Tibial nerve (tissue), 4 donors: ENCODE measurements at regions not wholly inside any gene's neighbourhood (a gene's known extent, or its start where the extent isn't known, plus 50 kb on each side); places are given as distances from the start of the nearest gene placed in this dataset.

Source experiments
- DNase-seq, 2 donors: peaks; one replicate each; pipeline ENCODE4 v3.0.0-alpha.2; 2019; ENCODE audit warnings: low spot score in 2 of 2
- H3K27ac ChIP-seq, 4 donors: fragments of 200-600 bp; sonication (generic) in 3 of 4; one replicate each; pipeline ENCODE4 v1.5.1; 2017 to 2019; ENCODE audit warnings: mild to moderate bottlenecking in 1 of 4
- H3K27me3 ChIP-seq, 2 donors: fragments of 200-600 bp; sonication (generic) in 1 of 2; one replicate each; pipeline versions ENCODE4 v1.5.1 to v1.6.0; 2017 to 2019
- H3K36me3 ChIP-seq, 3 donors: fragments of 200-600 bp; sonication (generic); one replicate each; pipeline ENCODE4 v1.5.1; 2018 to 2019
- H3K4me1 ChIP-seq, 4 donors: fragments of 200-600 bp; sonication (generic) in 3 of 4; one replicate each; pipeline ENCODE4 v1.5.1; 2017 to 2019
- H3K4me3 ChIP-seq, 4 donors: fragments of 200-600 bp; sonication (generic) in 3 of 4; one replicate each; pipeline ENCODE4 v1.5.1; 2017 to 2019; ENCODE audit warnings: mild to moderate bottlenecking in 1 of 4, moderate library complexity in 1 of 4
- H3K9me3 ChIP-seq, 4 donors: fragments of 200-600 bp; sonication (generic) in 3 of 4; one replicate each; pipeline ENCODE4 v1.5.1; 2017 to 2019
- CTCF ChIP-seq, 5 experiments: fragments of 200-600 bp in 3 of 5; fragments of 450-650 bp in 2 of 5; sonication (generic) in 3 of 5; IDR thresholded peaks; one replicate each; pipeline ENCODE4 v1.5.1; 2016 to 2019; ENCODE audit warnings: antibody characterized with exemption in 5 of 5, mild to moderate bottlenecking in 3 of 5, moderate library complexity in 2 of 5
- EP300 ChIP-seq, 2 donors: sonication (generic); formaldehyde crosslinking; IDR thresholded peaks; one replicate each; pipeline ENCODE4 v1.6.1; 2017; ENCODE audit warnings: antibody characterized with exemption in 2 of 2, mild to moderate bottlenecking in 1 of 2
- POLR2A ChIP-seq, 2 donors: fragments of 450-650 bp; IDR thresholded peaks; one replicate each; pipeline ENCODE4 v1.6.1; 2017; ENCODE audit warnings: antibody characterized with exemption in 2 of 2, mild to moderate bottlenecking in 2 of 2, moderate library complexity in 2 of 2
- WGBS, 2 donors: methylation state at CpG; one replicate each; pipeline ENCODE4 v1.1.5; 2018; 5-methylcytosine and 5-hydroxymethylcytosine counted together

- Histone ChIP-seq H3K9me3 (no peaks in the 10 kb centered on the region), H3K4me3 (no peak overlapping the region), H3K27ac (no peak overlapping the region), H3K27me3 (no peaks in the 10 kb centered on the region), H3K4me1 (no peaks in the 10 kb centered on the region), H3K36me3 (no peaks in the 10 kb centered on the region)
- TF ChIP-seq POLR2A (IDR thresholded peaks at IDR 0.05) (no peak), EP300 (IDR thresholded peaks at IDR 0.05) (no peak), CTCF (IDR thresholded peaks at IDR 0.05) (no peak)
- WGBS, 2 donors: 51 to 58% methylated on average over 2 of the region's 2 CpGs
- no peak for DNase-seq
These were observed 1579.4 kb upstream of the TMEFF2 start for GRCh38 chr2:193774166-193774565.

DNA sequence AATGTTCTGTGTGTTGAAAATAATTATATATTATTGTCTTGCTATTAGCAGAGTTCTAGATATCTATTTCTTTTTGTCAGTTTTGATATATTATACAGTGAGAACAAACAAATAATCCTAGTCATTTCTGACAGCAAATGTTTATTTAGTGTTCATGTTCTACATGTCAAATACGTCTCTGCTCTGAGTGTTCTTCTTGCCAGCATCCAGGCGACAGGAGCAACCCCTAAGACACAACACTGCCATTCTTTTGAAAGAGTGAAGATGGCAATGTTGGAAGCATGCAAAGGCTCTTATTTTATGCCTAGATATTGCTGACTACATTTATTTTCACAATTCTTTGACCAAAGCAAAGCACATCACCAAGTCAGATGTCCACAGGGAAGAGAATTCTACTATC, 1556.6 kb upstream of the TMEFF2 start:
- Histone ChIP-seq H3K36me3 (no peaks in the 10 kb centered on the region), H3K9me3 (no peaks in the 10 kb centered on the region), H3K4me3 (no peak overlapping the region), H3K27ac (no peak overlapping the region), H3K4me1 (no peaks in the 10 kb centered on the region), H3K27me3 (no peaks in the 10 kb centered on the region)
- no peak for TF ChIP-seq POLR2A (IDR thresholded peaks at IDR 0.05)
- no peak for TF ChIP-seq EP300 (IDR thresholded peaks at IDR 0.05)
- no peak for TF ChIP-seq CTCF (IDR thresholded peaks at IDR 0.05)
- 67 to 68% methylated on average over 2 of the region's 2 CpGs for WGBS, 2 donors
- no peak for DNase-seq

DNA sequence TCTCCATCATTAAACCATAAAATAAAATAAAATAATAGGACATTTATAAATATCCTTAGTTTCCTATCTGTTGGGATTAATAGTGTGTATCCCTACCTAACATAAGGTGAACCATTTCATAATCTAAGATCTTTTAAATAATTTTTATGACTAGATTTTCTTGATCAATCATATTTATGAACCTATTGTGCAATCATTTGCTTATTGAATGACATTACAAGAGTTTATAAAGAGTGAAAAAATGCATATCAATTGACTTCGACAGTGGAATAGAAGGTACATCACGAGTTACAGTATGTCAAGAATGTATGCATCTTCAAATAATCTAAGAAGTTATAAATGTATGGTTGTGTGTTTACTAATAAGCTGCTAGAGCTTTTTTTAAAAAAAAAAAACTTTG, 1554.8 kb upstream of the TMEFF2 start:
- DNase-seq: no peak
- Histone ChIP-seq H3K4me3 (no peak overlapping the region), H3K4me1 (no peaks in the 10 kb centered on the region), H3K27me3 (no peaks in the 10 kb centered on the region), H3K9me3 (no peaks in the 10 kb centered on the region), H3K27ac (no peak overlapping the region), H3K36me3 (no peaks in the 10 kb centered on the region)
- TF ChIP-seq CTCF (IDR thresholded peaks at IDR 0.05): no peak
- no peak for TF ChIP-seq POLR2A (IDR thresholded peaks at IDR 0.05)
- no peak for TF ChIP-seq EP300 (IDR thresholded peaks at IDR 0.05)
- WGBS, 2 donors: 70 to 85% methylated on average over 2 of the region's 2 CpGs

- no peak overlapping the region for H3K27ac ChIP-seq
- H3K4me3 ChIP-seq: no peak overlapping the region
- WGBS, 2 donors: 30 to 37% methylated on average over 4 of the region's 4 CpGs
- no peaks in the 10 kb centered on the region for H3K4me1 ChIP-seq
- H3K9me3 ChIP-seq: peaks cover 0 to 3% (median 0%) of the 10 kb centered on the region in 4 donors
- no peaks in the 10 kb centered on the region for H3K36me3 ChIP-seq
- no peaks in the 10 kb centered on the region for H3K27me3 ChIP-seq
- TF ChIP-seq POLR2A (IDR thresholded peaks at IDR 0.05) (no peak), CTCF (IDR thresholded peaks at IDR 0.05) (no peak), EP300 (IDR thresholded peaks at IDR 0.05) (no peak)
- no peak for DNase-seq
These were observed 1548.4 kb upstream of the TMEFF2 start for GRCh38 chr2:193743089-193743488.

- TF ChIP-seq CTCF (IDR thresholded peaks at IDR 0.05) (no peak), POLR2A (IDR thresholded peaks at IDR 0.05) (no peak), EP300 (IDR thresholded peaks at IDR 0.05) (no peak)
- no peaks in the 10 kb centered on the region for H3K36me3 ChIP-seq
- WGBS, 2 donors: 89 to 93% methylated on average over 4 of the region's 4 CpGs
- no peak overlapping the region for H3K4me3 ChIP-seq
- no peaks in the 10 kb centered on the region for H3K4me1 ChIP-seq
- no peak for DNase-seq
- H3K9me3 ChIP-seq: peaks cover 0 to 3% (median 0%) of the 10 kb centered on the region in 4 donors
- no peaks in the 10 kb centered on the region for H3K27me3 ChIP-seq
- H3K27ac ChIP-seq: no peak overlapping the region
These were observed 1544.2 kb upstream of the TMEFF2 start for GRCh38 chr2:193738892-193739291.
